WI38 (cell line): ENCODE measurements at regions not wholly inside any gene's neighbourhood (a gene's known extent, or its start where the extent isn't known, plus 50 kb on each side); places are given as distances from the start of the nearest gene placed in this dataset.

ENCODE experiments used
- H3K4me3 ChIP-seq: 2 replicates; pipeline ENCODE4 v1.5.1; 2011; ENCODE audit warnings: low read depth, mild to moderate bottlenecking, control low read depth, low read length
- TF ChIP-seq, protein P1 (sequence below): IDR thresholded peaks from 2 replicates; pipeline ENCODE4 v1.5.1; 2012; ENCODE audit warnings: low read depth, mild to moderate bottlenecking, control low read depth, low read length

GRCh38 chr2:195026261-195026660, 630.8 kb upstream of the SLC39A10 start:
- TF ChIP-seq, protein P1, sequence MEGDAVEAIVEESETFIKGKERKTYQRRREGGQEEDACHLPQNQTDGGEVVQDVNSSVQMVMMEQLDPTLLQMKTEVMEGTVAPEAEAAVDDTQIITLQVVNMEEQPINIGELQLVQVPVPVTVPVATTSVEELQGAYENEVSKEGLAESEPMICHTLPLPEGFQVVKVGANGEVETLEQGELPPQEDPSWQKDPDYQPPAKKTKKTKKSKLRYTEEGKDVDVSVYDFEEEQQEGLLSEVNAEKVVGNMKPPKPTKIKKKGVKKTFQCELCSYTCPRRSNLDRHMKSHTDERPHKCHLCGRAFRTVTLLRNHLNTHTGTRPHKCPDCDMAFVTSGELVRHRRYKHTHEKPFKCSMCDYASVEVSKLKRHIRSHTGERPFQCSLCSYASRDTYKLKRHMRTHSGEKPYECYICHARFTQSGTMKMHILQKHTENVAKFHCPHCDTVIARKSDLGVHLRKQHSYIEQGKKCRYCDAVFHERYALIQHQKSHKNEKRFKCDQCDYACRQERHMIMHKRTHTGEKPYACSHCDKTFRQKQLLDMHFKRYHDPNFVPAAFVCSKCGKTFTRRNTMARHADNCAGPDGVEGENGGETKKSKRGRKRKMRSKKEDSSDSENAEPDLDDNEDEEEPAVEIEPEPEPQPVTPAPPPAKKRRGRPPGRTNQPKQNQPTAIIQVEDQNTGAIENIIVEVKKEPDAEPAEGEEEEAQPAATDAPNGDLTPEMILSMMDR, result no peak
- H3K4me3 ChIP-seq, result no peak overlapping the region

DNA sequence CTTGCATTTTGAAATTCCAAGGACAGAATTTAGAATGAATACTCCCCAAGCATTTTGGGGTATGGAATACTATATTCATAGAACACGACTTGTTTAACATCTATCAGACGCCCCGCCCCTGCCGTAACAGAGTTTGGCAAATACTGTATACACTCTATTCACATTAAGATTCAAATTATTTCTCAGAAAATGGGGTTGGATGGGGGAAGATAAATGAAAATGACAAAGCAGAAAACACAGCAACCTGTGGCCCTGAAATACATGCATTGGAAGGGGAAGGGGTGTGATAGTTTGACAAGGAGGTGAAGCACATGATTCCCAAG, 634.6 kb upstream of the SLC39A10 start:
- TF ChIP-seq, protein P1, result no peak
- H3K4me3 ChIP-seq, result no peak overlapping the region

- no peak overlapping the region for H3K4me3 ChIP-seq
- TF ChIP-seq, protein P1, result no peak
Observed at GRCh38 chr2:195021711-195022507, 635.1 kb upstream of the SLC39A10 start.

DNA sequence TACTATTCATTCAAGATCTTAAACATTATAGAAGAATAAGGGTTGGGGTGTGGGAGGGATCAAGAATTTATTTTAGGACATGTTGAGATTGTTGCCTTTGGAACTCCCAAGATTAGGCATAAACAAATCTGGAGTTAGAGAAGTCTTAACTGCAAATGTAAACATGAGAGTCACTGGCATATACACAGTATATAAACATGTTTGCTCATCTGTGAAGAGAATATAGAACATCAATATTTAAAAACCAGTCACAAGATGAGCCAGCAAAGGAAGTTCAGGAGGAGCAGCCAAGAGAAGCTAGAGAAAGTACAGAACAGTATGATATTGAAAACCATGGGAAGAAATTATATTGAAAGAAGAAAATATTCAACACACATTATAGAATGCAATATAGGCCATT, 638.6 kb upstream of the SLC39A10 start:
- no peak overlapping the region for H3K4me3 ChIP-seq
- TF ChIP-seq, protein P1, result no peak

GRCh38 chr2:195017890-195018289, 639.1 kb upstream of the SLC39A10 start:
- H3K4me3 ChIP-seq, result no peak overlapping the region
- TF ChIP-seq, protein P1, result no peak

DNA sequence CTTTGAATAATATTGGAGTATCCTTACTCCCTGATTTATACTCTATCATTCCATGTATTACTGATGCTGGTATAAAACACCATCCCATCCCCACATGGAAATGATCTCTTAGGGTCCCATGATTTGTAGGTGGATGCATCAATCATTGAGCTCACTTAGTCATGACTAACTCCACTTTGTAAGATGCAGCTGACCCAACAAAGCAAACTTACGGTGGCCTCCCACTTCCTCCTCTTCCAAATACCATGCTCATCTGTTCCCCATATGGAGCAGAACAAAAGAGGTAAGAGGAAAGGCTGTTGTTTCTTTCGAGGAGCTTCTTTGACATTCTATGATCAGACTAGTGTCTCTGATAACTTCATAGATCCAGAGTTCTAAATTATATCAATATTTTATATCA, 640.2 kb upstream of the SLC39A10 start:
- H3K4me3 ChIP-seq, result no peak overlapping the region
- TF ChIP-seq, protein P1, result no peak

- TF ChIP-seq, protein P1, result no peak
- no peak overlapping the region for H3K4me3 ChIP-seq
Observed at GRCh38 chr2:195009202-195009601, 647.8 kb upstream of the SLC39A10 start.
